B cell (primary cell): ENCODE measurements at regions not wholly inside any gene's neighbourhood (a gene's known extent, or its start where the extent isn't known, plus 50 kb on each side); places are given as distances from the start of the nearest gene placed in this dataset.
"Not testable (repeated sequence)": the region's sequence is repeated elsewhere in the genome, so short reads cannot be mapped to it uniquely, and the experiment has no call there.

Experiments
- ATAC-seq: fragments of 200-7000 bp; cut with Tn5 transposase; one replicate; pipeline ENCODE4 v1.10.0; 2021; ENCODE audit warnings: low read depth, mild to moderate bottlenecking, moderate number of reproducible peaks, moderate library complexity
- CTCF ChIA-PET: fragments of 350-600 bp; sonication (Branson Sonifier 250); formaldehyde crosslinking; loops from one replicate; lab custom pipeline; 2021; ENCODE audit warnings: antibody characterized with exemption, inconsistent platforms; lab: Charles Lee
- POLR2A ChIA-PET: fragments of 350-600 bp; sonication (Branson Sonifier 250); formaldehyde crosslinking; loops from one replicate; lab custom pipeline; 2021; ENCODE audit warnings: antibody characterized with exemption; lab: Charles Lee
- DNase-seq: peaks from one replicate; pipeline ENCODE4 v3.0.0; 2013
- H2AFZ ChIP-seq: 2 replicates; pipeline ENCODE4 v1.6.1; 2012; ENCODE audit warnings: mild to moderate bottlenecking, low read depth, low read length; ENCODE audit not compliant: insufficient read depth, poor library complexity, severe bottlenecking
- H3K27ac ChIP-seq, 2 donors: 1 replicate in 1 of 2; 2 replicates in 1 of 2; pipeline ENCODE4 v1.5.1; 2012 to 2013; ENCODE audit warnings: low read length in 2 of 2, mild to moderate bottlenecking in 2 of 2, moderate library complexity in 1 of 2
- H3K27me3 ChIP-seq, 4 experiments: fragments of 200-600 bp in 1 of 4; sonication (generic) in 1 of 4; replicated peaks in 1 of 4; 1 replicate in 2 of 4; 2 replicates in 2 of 4; pipeline versions ENCODE4 v1.6.1 to v1.7.0; 2013 to 2016; ENCODE audit warnings: low read length in 3 of 4, mild to moderate bottlenecking in 2 of 4, mixed read lengths in 1 of 4, moderate library complexity in 1 of 4; ENCODE audit not compliant: insufficient read depth in 4 of 4, control insufficient read depth in 3 of 4; ENCODE audit errors: control extremely low read depth in 1 of 4
- H3K36me3 ChIP-seq, 2 experiments: replicated peaks in 1 of 2; 1 replicate in 1 of 2; 2 replicates in 1 of 2; pipeline versions ENCODE4 v1.6.1 to v1.7.1; 2013; ENCODE audit warnings: low read length in 1 of 2; ENCODE audit not compliant: insufficient read depth in 2 of 2, control insufficient read depth in 1 of 2; ENCODE audit errors: control extremely low read depth in 1 of 2, extremely low read depth in 1 of 2
- H3K4me1 ChIP-seq, 2 donors: fragments of 200-600 bp in 1 of 2; sonication (generic) in 1 of 2; 1 replicate in 1 of 2; 2 replicates in 1 of 2; pipeline versions ENCODE4 v1.5.1 to v1.6.1; 2013 to 2017; ENCODE audit warnings: low read length in 2 of 2; ENCODE audit not compliant: control insufficient read depth in 2 of 2, insufficient read depth in 2 of 2
- H3K4me2 ChIP-seq: replicated peaks from 2 replicates; pipeline ENCODE3; 2012; ENCODE audit warnings: mild to moderate bottlenecking, low read depth, low read length; ENCODE audit not compliant: poor library complexity, severe bottlenecking
- H3K4me3 ChIP-seq, 5 experiments: fragments of 200-600 bp in 1 of 5; sonication (generic) in 1 of 5; 1 replicate in 3 of 5; 2 replicates in 2 of 5; pipeline versions ENCODE4 v1.5.1 to v1.7.0; 2011 to 2016; ENCODE audit warnings: low read length in 4 of 5, mild to moderate bottlenecking in 4 of 5, low read depth in 2 of 5, control low read depth in 1 of 5, moderate library complexity in 1 of 5; ENCODE audit not compliant: insufficient read depth in 1 of 5; ENCODE audit errors: control extremely low read depth in 1 of 5, extremely low read depth in 1 of 5
- H3K79me2 ChIP-seq: fragments of 200-600 bp; sonication (generic); one replicate; pipeline ENCODE4 v1.6.0; 2016; ENCODE audit warnings: low read length; ENCODE audit not compliant: control insufficient read depth, insufficient read depth
- H3K9ac ChIP-seq: fragments of 200-600 bp; sonication (generic); 2 replicates; pipeline ENCODE4 v1.6.1; 2017; ENCODE audit warnings: mild to moderate bottlenecking, low read length, moderate library complexity
- H3K9me3 ChIP-seq, 3 donors: one replicate each; pipeline versions ENCODE4 v1.6.1 to v1.7.1; 2013; ENCODE audit warnings: low read length in 2 of 3; ENCODE audit not compliant: control insufficient read depth in 2 of 3, insufficient read depth in 1 of 3; ENCODE audit errors: control extremely low read depth in 1 of 3
- H4K20me1 ChIP-seq: 2 replicates; pipeline ENCODE4 v1.6.0; 2012; ENCODE audit warnings: mild to moderate bottlenecking, low read length; ENCODE audit not compliant: insufficient read depth, control insufficient read depth, poor library complexity, severe bottlenecking
- H3K27ac Mint-ChIP-seq: one replicate; pipeline ENCODE4 v1.8.0; 2021; ENCODE audit warnings: mixed read lengths
- H3K27me3 Mint-ChIP-seq: one replicate; pipeline ENCODE4 v1.8.0; 2021; ENCODE audit warnings: mixed read lengths
- H3K4me1 Mint-ChIP-seq: one replicate; pipeline ENCODE4 v1.8.0; 2021; ENCODE audit warnings: mixed read lengths
- H3K4me3 Mint-ChIP-seq: one replicate; pipeline ENCODE4 v1.8.0; 2021; ENCODE audit warnings: mixed read lengths
- H3K9me3 Mint-ChIP-seq: one replicate; pipeline ENCODE4 v1.8.0; 2022; ENCODE audit warnings: mixed read lengths; ENCODE audit not compliant: insufficient read depth
- EZH2 ChIP-seq: IDR thresholded peaks from 2 replicates; pipeline ENCODE4 v1.6.1; 2012; ENCODE audit warnings: borderline replicate concordance, low read depth, mild to moderate bottlenecking, moderate library complexity, low read length; ENCODE audit not compliant: insufficient read depth, poor library complexity, severe bottlenecking
- WGBS: methylation state at CpG from one replicate; pipeline ENCODE4 v1.1.5; 2013; ENCODE audit warnings: missing lambda C conversion rate; ENCODE audit not compliant: insufficient coverage; 5-methylcytosine and 5-hydroxymethylcytosine counted together
- intact Hi-C: fragments of 100-400 bp; cut with micrococcal nuclease; formaldehyde crosslinking; loops from one replicate; pipeline ENCODE4 v1.10.0; 2022
- TF ChIP-seq, protein P1 (sequence below): fragments of 200-600 bp; IDR thresholded peaks from one replicate; pipeline ENCODE4 v1.8.0; 2022; ENCODE audit warnings: antibody characterized with exemption, mild to moderate bottlenecking

GRCh38 chr1:121470401-121470800, 285.6 kb downstream of the SRGAP2C start:
- CTCF ChIA-PET, H3K9ac ChIP-seq, POLR2A ChIA-PET, H3K9me3 ChIP-seq, H3K27ac ChIP-seq, H3K4me1 ChIP-seq, H3K4me1 Mint-ChIP-seq, H3K27ac Mint-ChIP-seq, H3K4me3 ChIP-seq, H3K36me3 ChIP-seq, H3K4me2 ChIP-seq, H3K27me3 ChIP-seq, intact Hi-C loops, ATAC-seq, H4K20me1 ChIP-seq, H3K79me2 ChIP-seq, H3K4me3 Mint-ChIP-seq, H3K27me3 Mint-ChIP-seq, DNase-seq, H2AFZ ChIP-seq, H3K9me3 Mint-ChIP-seq: not testable (repeated sequence)
- WGBS, result no CpG with 5 or more reads among the region's 2 CpGs

- ChIA-PET POLR2A (no interaction called here), CTCF (no interaction called here)
- peaks cover 2% of the 10 kb centered on the region for H3K27me3 Mint-ChIP-seq
- no peak for TF ChIP-seq EZH2
- TF ChIP-seq, protein P1, sequence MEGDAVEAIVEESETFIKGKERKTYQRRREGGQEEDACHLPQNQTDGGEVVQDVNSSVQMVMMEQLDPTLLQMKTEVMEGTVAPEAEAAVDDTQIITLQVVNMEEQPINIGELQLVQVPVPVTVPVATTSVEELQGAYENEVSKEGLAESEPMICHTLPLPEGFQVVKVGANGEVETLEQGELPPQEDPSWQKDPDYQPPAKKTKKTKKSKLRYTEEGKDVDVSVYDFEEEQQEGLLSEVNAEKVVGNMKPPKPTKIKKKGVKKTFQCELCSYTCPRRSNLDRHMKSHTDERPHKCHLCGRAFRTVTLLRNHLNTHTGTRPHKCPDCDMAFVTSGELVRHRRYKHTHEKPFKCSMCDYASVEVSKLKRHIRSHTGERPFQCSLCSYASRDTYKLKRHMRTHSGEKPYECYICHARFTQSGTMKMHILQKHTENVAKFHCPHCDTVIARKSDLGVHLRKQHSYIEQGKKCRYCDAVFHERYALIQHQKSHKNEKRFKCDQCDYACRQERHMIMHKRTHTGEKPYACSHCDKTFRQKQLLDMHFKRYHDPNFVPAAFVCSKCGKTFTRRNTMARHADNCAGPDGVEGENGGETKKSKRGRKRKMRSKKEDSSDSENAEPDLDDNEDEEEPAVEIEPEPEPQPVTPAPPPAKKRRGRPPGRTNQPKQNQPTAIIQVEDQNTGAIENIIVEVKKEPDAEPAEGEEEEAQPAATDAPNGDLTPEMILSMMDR, result no peak
- no peaks in the 10 kb centered on the region for H3K36me3 ChIP-seq
- no peaks in the 10 kb centered on the region for H3K4me1 ChIP-seq
- no peaks in the 10 kb centered on the region for H3K27me3 ChIP-seq
- no peak overlapping the region for H3K27ac ChIP-seq
- no peak for ATAC-seq
- H3K4me3 ChIP-seq, result no peak overlapping the region
- no peaks in the 10 kb centered on the region for H3K79me2 ChIP-seq
- no peak overlapping the region for H2AFZ ChIP-seq
- DNase-seq, result no peak
- H3K27ac Mint-ChIP-seq, result no peak overlapping the region
- H3K4me1 Mint-ChIP-seq, result peaks cover 6% of the 10 kb centered on the region
- no peaks in the 10 kb centered on the region for H3K9me3 Mint-ChIP-seq
- H3K4me3 Mint-ChIP-seq, result no peak overlapping the region
- H3K4me2 ChIP-seq, result no peak overlapping the region
- no CpG with 5 or more reads among the region's 1 CpG for WGBS
- H3K9me3 ChIP-seq, result peaks cover 0 to 8% (median 0%) of the 10 kb centered on the region in 3 donors
- H4K20me1 ChIP-seq, result no peaks in the 10 kb centered on the region
- no peak overlapping the region for H3K9ac ChIP-seq
- intact Hi-C loops, result no loop called here
Measured at GRCh38 chr1:121471523-121471922, 286.7 kb downstream of the SRGAP2C start.
